Thyroid gland (tissue), 4 donors: ENCODE measurements at regions not wholly inside any gene's neighbourhood (a gene's known extent, or its start where the extent isn't known, plus 50 kb on each side); places are given as distances from the start of the nearest gene placed in this dataset.

Experiments used
- DNase-seq, 2 donors: peaks; one replicate each; pipeline ENCODE4 v3.0.0-alpha.2; 2019
- H3K27ac ChIP-seq, 3 donors: fragments of 200-600 bp; sonication (generic); 1 replicate in 2 of 3; 2 replicates in 1 of 3; pipeline ENCODE4 v1.5.1; 2016 to 2019; ENCODE audit warnings: mild to moderate bottlenecking in 1 of 3, moderate library complexity in 1 of 3
- H3K27me3 ChIP-seq: fragments of 200-600 bp; sonication (generic); one replicate; pipeline ENCODE4 v1.5.1; 2019
- H3K36me3 ChIP-seq, 2 donors: fragments of 200-600 bp; sonication (generic); one replicate each; pipeline ENCODE4 v1.5.1; 2016 to 2019
- H3K4me1 ChIP-seq, 2 donors: fragments of 200-600 bp; sonication (generic); one replicate each; pipeline ENCODE4 v1.5.1; 2017 to 2019
- H3K4me3 ChIP-seq, 3 donors: fragments of 200-600 bp; sonication (generic); replicated peaks in 1 of 3; 1 replicate in 2 of 3; 2 replicates in 1 of 3; pipeline ENCODE4 v1.5.1; 2016; ENCODE audit warnings: mild to moderate bottlenecking in 1 of 3
- H3K9me3 ChIP-seq: fragments of 200-600 bp; sonication (generic); one replicate; pipeline ENCODE4 v1.5.1; 2017
- POLR2A ChIP-seq, 2 donors: fragments of 450-650 bp; IDR thresholded peaks; one replicate each; pipeline ENCODE4 v1.6.1; 2017; ENCODE audit warnings: antibody characterized with exemption in 2 of 2, mild to moderate bottlenecking in 2 of 2, moderate library complexity in 1 of 2
- WGBS, 2 donors: methylation state at CpG; one replicate each; pipeline ENCODE4 v1.1.5; 2017; 5-methylcytosine and 5-hydroxymethylcytosine counted together
- intact Hi-C: fragments of 100-400 bp; cut with DNase I; formaldehyde crosslinking; loops from one replicate; pipeline ENCODE4 v1.15.1; 2023
- TF ChIP-seq, protein P1 (sequence below), 6 experiments: fragments of 200-600 bp in 3 of 6; fragments of 450-650 bp in 3 of 6; sonication (generic) in 3 of 6; IDR thresholded peaks; one replicate each; pipeline ENCODE4 v1.5.1; 2016 to 2019; ENCODE audit warnings: antibody characterized with exemption in 6 of 6, mild to moderate bottlenecking in 2 of 6, inconsistent platforms in 1 of 6, moderate library complexity in 1 of 6

DNA sequence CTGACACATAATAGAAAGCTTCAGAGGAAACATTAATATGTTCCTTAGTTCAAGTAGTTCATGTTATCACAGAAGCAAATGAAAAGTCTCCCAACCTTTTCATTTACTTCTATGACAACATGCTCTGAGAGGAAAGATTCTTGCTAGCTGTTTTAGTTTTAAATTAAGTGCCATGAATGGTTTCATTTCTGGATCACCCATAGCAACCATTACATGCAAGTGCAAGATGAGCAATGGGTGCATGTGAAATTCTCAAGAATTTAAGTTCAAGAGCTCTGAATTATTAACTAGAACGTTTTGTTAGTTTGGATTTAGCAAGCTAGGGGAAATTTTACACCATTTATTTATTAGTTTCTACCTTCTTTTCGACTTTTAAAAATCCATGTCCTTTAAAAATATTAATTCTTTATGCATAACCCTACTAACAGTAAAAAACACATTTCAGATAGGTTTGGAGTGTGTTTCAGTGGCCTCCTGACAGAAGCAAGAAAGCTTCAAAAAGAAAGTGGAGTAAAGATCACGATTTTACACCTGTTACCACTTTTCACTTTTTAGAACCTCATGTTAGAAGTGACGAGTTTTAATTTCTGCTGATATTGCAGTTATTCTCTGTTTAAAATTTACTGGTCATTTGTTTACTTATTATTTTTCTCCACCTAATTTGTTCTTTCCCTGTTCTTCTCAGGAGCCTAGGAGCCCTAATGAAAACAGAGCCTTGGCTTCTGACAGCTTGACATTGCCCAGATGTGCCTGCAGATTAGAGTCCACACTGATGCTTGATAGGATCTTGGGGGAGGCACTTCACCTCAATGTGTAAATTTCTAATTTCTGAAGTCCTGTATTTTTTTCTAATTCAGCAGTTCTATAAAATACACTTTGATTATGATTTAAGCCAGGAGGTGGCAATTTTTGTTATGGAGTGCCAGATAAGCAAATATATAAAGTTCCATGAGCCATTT lies 995.3 kb upstream of the PHF14 start:
- 61 to 66% methylated on average over 4 of the region's 4 CpGs for WGBS, 2 donors
- no peak for TF ChIP-seq POLR2A (IDR thresholded peaks at IDR 0.05)
- TF ChIP-seq, protein P1, sequence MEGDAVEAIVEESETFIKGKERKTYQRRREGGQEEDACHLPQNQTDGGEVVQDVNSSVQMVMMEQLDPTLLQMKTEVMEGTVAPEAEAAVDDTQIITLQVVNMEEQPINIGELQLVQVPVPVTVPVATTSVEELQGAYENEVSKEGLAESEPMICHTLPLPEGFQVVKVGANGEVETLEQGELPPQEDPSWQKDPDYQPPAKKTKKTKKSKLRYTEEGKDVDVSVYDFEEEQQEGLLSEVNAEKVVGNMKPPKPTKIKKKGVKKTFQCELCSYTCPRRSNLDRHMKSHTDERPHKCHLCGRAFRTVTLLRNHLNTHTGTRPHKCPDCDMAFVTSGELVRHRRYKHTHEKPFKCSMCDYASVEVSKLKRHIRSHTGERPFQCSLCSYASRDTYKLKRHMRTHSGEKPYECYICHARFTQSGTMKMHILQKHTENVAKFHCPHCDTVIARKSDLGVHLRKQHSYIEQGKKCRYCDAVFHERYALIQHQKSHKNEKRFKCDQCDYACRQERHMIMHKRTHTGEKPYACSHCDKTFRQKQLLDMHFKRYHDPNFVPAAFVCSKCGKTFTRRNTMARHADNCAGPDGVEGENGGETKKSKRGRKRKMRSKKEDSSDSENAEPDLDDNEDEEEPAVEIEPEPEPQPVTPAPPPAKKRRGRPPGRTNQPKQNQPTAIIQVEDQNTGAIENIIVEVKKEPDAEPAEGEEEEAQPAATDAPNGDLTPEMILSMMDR (IDR thresholded peaks at IDR 0.05), result no peak
- no peaks in the 10 kb centered on the region for H3K4me1 ChIP-seq
- H3K36me3 ChIP-seq, result no peaks in the 10 kb centered on the region
- H3K27me3 ChIP-seq, result no peaks in the 10 kb centered on the region
- DNase-seq, result no peak
- no peaks in the 10 kb centered on the region for H3K9me3 ChIP-seq
- no peak overlapping the region for H3K4me3 ChIP-seq
- intact Hi-C loops, result no loop called here
- no peak overlapping the region for H3K27ac ChIP-seq

DNA sequence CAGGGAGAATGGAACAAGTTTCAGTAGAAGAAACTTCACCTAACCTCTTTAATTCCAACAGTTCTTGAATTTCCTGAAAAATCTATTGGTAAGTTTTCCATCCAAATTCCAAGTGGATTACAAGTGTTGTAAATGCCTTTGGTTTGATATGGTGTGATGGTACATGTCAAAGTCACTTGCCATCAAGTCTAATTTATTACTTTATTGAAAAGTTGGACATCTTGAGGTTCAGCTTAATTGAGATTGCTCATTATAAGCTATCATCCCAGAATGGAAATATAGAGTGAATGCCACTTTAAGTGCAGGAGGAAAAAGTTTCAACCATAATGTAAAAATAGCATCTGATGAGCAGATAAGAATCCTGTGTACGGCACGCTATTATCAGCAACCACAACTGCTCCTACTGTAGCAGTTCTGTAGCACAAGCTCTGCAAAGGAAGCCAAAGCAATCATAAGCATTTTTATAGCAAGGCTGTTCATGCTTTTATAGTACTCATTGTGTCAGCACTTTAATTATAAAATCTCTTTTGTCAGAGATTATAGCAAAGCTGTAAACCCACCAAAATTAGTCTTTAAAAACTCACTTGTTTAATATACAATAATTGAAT lies 991.8 kb upstream of the PHF14 start:
- H3K4me3 ChIP-seq, result no peak overlapping the region
- H3K27me3 ChIP-seq, result no peaks in the 10 kb centered on the region
- H3K4me1 ChIP-seq, result no peaks in the 10 kb centered on the region
- H3K9me3 ChIP-seq, result no peaks in the 10 kb centered on the region
- no peak overlapping the region for H3K27ac ChIP-seq
- TF ChIP-seq, protein P1 (IDR thresholded peaks at IDR 0.05), result no peak
- no peak for TF ChIP-seq POLR2A (IDR thresholded peaks at IDR 0.05)
- intact Hi-C loops, result no loop called here
- 53 to 60% methylated on average over 2 of the region's 2 CpGs for WGBS, 2 donors
- no peak for DNase-seq
- no peaks in the 10 kb centered on the region for H3K36me3 ChIP-seq

DNA sequence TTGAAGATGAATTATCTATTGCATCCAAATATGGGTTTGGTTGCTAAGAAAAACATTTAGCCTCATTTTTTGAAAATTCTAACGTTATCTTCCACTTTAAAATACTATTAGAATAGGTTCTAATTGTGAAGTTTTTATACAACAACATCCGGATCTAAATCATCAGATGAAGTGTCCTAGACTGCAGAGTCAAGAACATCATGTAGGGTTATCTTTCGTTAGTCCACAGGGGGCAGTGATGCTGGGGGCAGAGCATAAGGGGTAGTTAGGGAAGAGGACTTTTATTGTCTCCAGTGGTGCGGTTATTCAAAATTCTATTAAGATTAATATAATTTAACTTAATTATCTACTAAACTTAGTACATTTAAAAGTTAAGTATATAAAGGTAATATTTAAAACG lies 990.6 kb upstream of the PHF14 start:
- Histone ChIP-seq H3K27me3 (no peaks in the 10 kb centered on the region), H3K36me3 (no peaks in the 10 kb centered on the region), H3K27ac (no peak overlapping the region), H3K4me3 (no peak overlapping the region), H3K9me3 (no peaks in the 10 kb centered on the region), H3K4me1 (no peaks in the 10 kb centered on the region)
- TF ChIP-seq, protein P1 (IDR thresholded peaks at IDR 0.05), result no peak
- no peak for TF ChIP-seq POLR2A (IDR thresholded peaks at IDR 0.05)
- DNase-seq, result no peak
- WGBS, 2 donors, result 68 to 70% methylated on average over 5 of the region's 5 CpGs
- intact Hi-C loops, result no loop called here

DNA sequence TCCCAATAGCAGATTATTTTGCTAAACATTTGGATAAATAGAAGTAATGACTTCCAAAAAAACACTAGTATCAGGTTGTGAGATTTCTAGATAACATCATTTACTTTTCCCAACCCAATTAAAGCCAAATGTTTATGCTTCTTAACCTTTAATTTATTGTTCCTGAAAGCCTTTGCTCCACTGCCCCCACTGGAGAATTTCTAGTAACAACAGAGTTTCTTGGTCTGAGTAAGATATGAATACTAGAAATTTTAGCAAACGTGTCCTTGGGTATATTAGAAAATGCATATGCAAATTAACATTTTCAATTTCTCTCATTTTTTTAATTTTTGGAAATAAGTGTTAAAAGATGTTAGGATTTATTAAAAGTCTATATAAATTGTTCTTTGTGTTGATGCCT lies 958.0 kb upstream of the PHF14 start:
- no peak for TF ChIP-seq POLR2A (IDR thresholded peaks at IDR 0.05)
- TF ChIP-seq, protein P1 (IDR thresholded peaks at IDR 0.05), result no peak

DNA sequence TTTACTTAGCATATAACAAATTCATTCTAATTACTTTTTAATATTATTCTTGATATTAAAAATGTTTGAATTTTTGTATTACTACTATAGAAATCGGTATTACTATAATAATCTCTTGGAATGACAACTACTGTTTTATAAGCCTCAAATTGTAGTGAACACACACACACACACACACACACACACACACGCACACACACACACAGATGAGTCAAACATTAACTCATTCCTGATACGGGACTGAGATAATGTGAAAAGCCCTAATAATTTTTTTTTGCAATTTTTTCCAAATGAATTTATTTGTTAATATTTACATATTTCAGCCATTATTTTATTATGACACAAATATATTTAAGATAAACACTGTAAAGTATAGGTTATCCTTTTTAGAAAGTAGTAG lies 951.2 kb upstream of the PHF14 start:
- no peak for DNase-seq
- Histone ChIP-seq H3K9me3 (no peaks in the 10 kb centered on the region), H3K36me3 (no peaks in the 10 kb centered on the region), H3K4me1 (no peaks in the 10 kb centered on the region), H3K4me3 (no peak overlapping the region), H3K27me3 (no peaks in the 10 kb centered on the region), H3K27ac (no peak overlapping the region)
- 82 to 89% methylated on average over 3 of the region's 3 CpGs for WGBS, 2 donors
- TF ChIP-seq, protein P1 (IDR thresholded peaks at IDR 0.05), result no peak
- intact Hi-C loops, result no loop called here

More for the DNA sequence above, 958.0 kb upstream of the PHF14 start:
- Histone ChIP-seq H3K4me1 (no peaks in the 10 kb centered on the region), H3K36me3 (no peaks in the 10 kb centered on the region), H3K27me3 (no peaks in the 10 kb centered on the region), H3K4me3 (no peak overlapping the region), H3K27ac (no peak overlapping the region), H3K9me3 (no peaks in the 10 kb centered on the region)
- DNase-seq, result no peak
- intact Hi-C loops, result no loop called here
- 52% methylated on average over 1 of the region's 1 CpG for WGBS, 2 donors
